ENCODE measurements at regions not wholly inside any gene's neighbourhood (a gene's known extent, or its start where the extent isn't known, plus 50 kb on each side); places are given as distances from the start of the nearest gene placed in this dataset.

- no peak for DNase-seq (ENCODE audit: low spot score)
Observed at GRCh38 chr6:14431385-14432330, 314.1 kb downstream of the CD83 start.

GRCh38 chr6:14434916-14435690 is 317.5 kb downstream of the CD83 start:
- DNase-seq (ENCODE audit: low spot score), result no peak

- no peak for DNase-seq (ENCODE audit: low spot score)
Observed at GRCh38 chr6:14436592-14437132, 319.1 kb downstream of the CD83 start.

- no peak for DNase-seq (ENCODE audit: low spot score)
Observed at GRCh38 chr6:14439419-14439818, 321.8 kb downstream of the CD83 start.

- DNase-seq (ENCODE audit: low spot score), result peak; percentile 49
Observed at GRCh38 chr6:14440215-14440910, 322.8 kb downstream of the CD83 start.

GRCh38 chr6:14440940-14441781 is 323.6 kb downstream of the CD83 start:
- DNase-seq (ENCODE audit: low spot score), result peak; percentile 67

GRCh38 chr6:14442242-14442641 is 324.7 kb downstream of the CD83 start:
- no peak for DNase-seq (ENCODE audit: low spot score)

- no peak for DNase-seq (ENCODE audit: low spot score)
Observed at GRCh38 chr6:14443629-14444268, 326.2 kb downstream of the CD83 start.

- DNase-seq (ENCODE audit: low spot score), result no peak
Observed at GRCh38 chr6:14444295-14444972, 326.9 kb downstream of the CD83 start.

- DNase-seq (ENCODE audit: low spot score), result no peak
Observed at GRCh38 chr6:14447240-14447639, 329.7 kb downstream of the CD83 start.

GRCh38 chr6:14448246-14448645 is 330.7 kb downstream of the CD83 start:
- no peak for DNase-seq (ENCODE audit: low spot score)

- no peak for DNase-seq (ENCODE audit: low spot score)
Observed at GRCh38 chr6:14450133-14450504, 332.5 kb downstream of the CD83 start.

- no peak for DNase-seq (ENCODE audit: low spot score)
Observed at GRCh38 chr6:14450578-14450977, 333.0 kb downstream of the CD83 start.

- DNase-seq (ENCODE audit: low spot score), result no peak
Observed at GRCh38 chr6:14451594-14452374, 334.2 kb downstream of the CD83 start.

- no peak for DNase-seq (ENCODE audit: low spot score)
Observed at GRCh38 chr6:14452567-14453527, 335.3 kb downstream of the CD83 start.

GRCh38 chr6:14453712-14454472 is 336.3 kb downstream of the CD83 start:
- no peak for DNase-seq (ENCODE audit: low spot score)

GRCh38 chr6:14454473-14454775 is 336.9 kb downstream of the CD83 start:
- no peak for DNase-seq (ENCODE audit: low spot score)

GRCh38 chr6:14455427-14455826 is 337.9 kb downstream of the CD83 start:
- no peak for DNase-seq (ENCODE audit: low spot score)
